ENCODE measurements at regions not wholly inside any gene's neighbourhood (a gene's known extent, or its start where the extent isn't known, plus 50 kb on each side); places are given as distances from the start of the nearest gene placed in this dataset.

GRCh38 chr1:87399264-87399663 is 70.6 kb downstream of the LMO4 start:
- TF ChIP-seq, protein P1, sequence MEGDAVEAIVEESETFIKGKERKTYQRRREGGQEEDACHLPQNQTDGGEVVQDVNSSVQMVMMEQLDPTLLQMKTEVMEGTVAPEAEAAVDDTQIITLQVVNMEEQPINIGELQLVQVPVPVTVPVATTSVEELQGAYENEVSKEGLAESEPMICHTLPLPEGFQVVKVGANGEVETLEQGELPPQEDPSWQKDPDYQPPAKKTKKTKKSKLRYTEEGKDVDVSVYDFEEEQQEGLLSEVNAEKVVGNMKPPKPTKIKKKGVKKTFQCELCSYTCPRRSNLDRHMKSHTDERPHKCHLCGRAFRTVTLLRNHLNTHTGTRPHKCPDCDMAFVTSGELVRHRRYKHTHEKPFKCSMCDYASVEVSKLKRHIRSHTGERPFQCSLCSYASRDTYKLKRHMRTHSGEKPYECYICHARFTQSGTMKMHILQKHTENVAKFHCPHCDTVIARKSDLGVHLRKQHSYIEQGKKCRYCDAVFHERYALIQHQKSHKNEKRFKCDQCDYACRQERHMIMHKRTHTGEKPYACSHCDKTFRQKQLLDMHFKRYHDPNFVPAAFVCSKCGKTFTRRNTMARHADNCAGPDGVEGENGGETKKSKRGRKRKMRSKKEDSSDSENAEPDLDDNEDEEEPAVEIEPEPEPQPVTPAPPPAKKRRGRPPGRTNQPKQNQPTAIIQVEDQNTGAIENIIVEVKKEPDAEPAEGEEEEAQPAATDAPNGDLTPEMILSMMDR (conservative IDR thresholded peaks at IDR 0.05 in 1 of 2, IDR thresholded peaks at IDR 0.05 in 1 of 2; ENCODE audit: extremely low read depth in 1 of 2, insufficient read depth in 1 of 2, low read depth in 1 of 2, low read length in 2 of 2) = no peak
- TF ChIP-seq EZH2 (IDR thresholded peaks at IDR 0.05; ENCODE audit: borderline replicate concordance, low read length) = no peak
